ENCODE measurements at regions not wholly inside any gene's neighbourhood (a gene's known extent, or its start where the extent isn't known, plus 50 kb on each side); places are given as distances from the start of the nearest gene placed in this dataset.

DNA sequence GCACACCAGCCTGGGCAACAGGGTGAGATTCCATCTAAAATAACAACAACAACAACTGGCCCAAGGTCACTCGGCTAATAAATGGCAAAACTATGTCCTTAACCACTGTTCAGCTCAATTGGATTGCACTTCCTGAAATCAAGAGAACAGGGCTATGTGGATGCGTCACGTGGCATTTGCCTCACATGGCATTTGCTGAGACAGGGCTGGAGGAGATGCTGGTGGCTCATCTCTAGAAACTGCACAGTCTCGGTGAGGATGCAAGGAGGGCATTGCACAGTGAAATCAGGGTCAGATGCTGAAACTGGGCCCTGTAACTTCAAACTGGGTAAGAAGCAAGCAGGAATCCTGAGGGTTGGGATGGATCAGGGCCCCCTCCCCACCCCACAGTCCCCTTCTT lies 171.9 kb downstream of the BUD13 start:
- no peak for TF ChIP-seq CTCF (IDR thresholded peaks at IDR 0.05)

GRCh38 chr11:116598556-116598955 lies 174.2 kb downstream of the BUD13 start:
- no peak for TF ChIP-seq CTCF (IDR thresholded peaks at IDR 0.05)

DNA sequence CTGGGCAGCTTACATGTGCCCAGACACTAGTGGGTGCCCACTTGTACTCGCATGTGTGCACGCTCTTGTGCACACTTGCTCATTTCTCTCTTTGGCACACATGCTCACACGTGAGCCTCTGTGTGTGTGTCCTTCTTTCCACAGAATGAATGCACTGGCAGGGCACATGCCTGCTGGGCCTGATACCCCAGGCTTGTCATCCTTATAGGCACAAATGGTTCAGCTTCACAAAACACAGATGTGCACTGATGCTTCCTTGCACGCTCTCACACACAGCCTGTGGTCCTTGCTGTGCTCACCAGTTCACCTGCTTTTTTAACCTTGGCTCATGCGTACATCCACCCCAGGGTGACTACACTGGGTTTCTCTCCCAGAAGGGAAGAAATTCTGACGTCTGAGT lies 174.8 kb downstream of the BUD13 start:
- TF ChIP-seq CTCF (IDR thresholded peaks at IDR 0.05), result no peak

DNA sequence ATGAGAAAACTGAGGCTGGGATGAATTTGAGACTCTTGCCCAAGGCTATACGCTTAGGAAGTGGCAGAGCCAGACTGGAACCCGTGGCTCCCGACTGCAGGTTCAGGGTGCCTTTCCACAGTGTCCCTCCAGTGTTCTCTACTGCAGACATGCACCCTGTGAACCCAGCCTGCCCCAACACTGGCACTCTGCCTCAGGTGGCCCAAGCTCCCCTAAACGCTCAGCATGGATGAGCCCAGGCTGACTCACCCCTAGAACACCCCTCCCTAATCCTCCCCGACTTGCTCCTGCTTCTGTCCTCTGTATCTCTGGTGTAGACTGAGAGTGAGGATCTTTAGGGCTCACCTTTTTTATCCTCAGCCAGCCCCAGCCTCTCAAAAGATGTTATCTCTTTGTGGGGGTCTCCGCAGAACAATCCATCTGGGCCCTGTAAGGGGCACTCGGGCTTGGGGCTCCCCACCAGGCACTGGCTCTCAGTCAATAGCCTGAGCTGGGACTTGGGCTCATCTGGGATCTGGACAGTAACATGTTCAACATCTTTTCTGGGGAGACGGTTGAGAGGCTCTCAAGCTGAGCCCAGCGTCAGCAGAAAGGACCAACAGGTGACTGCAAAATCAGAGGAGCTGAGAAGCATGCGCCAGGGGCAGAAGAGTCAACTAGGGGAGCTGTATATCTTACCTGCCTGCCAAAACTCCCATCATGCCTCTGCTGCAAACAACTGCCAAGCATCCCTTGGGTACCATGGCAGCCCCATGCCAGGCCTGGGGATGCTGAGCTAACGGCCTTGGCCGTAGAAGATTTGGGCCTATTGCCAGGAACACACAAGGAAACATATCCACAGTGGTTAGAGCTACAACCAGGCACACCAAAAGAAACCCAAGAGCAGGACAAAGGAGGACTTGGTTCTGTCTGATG lies 176.2 kb downstream of the BUD13 start:
- TF ChIP-seq CTCF (IDR thresholded peaks at IDR 0.05), result no peak

- no peak for TF ChIP-seq CTCF (IDR thresholded peaks at IDR 0.05)
Measured at GRCh38 chr11:116595305-116595880, 177.4 kb downstream of the BUD13 start.

DNA sequence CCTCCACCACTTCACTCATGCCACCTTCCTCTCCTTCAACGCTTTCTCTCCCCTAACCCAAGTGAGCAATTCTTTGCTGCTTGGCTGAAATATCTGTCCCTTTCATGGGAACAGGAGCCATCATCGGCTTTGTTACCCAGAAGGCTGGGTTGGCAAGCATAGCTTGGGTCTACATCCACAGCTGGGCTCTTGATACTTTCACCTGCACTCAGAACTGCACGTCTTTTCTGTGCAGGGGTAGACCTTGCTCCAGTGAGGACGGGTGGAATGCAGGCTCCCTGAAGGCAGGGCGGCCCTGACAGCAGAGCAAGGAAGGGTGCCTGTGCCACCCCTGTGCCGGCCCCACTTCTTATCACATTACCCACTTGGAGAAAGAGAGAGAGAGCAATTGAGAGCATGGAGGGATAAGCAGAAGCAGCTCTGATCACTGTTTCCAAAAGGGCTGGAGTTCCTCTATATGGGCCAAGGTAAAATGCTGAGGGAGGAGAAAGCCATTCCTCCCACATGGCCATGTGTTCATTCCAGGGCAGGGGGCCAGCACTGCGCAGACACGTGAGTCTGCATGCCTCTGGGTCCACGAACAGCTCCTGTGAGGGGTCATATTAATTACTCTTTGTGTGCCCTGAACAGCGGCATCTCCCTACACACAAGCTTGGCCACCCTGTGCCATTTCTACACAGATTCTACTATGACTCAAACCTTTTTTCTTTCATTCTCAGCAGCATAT lies 181.8 kb downstream of the BUD13 start:
- TF ChIP-seq CTCF (IDR thresholded peaks at IDR 0.05), result no peak

- TF ChIP-seq CTCF (IDR thresholded peaks at IDR 0.05), result no peak
Measured at GRCh38 chr11:116589402-116589801, 183.4 kb downstream of the BUD13 start.

All from LNCAP (cell line).